OCI-LY7 (cell line): ENCODE measurements at regions not wholly inside any gene's neighbourhood (a gene's known extent, or its start where the extent isn't known, plus 50 kb on each side); places are given as distances from the start of the nearest gene placed in this dataset.

Source experiments
- BruUV-seq: library from RNA; stranded (reverse); fragments of 400-500 nt; replicated peaks from 2 replicates; lab custom pipeline; 2021; lab: Mats Ljungman, UMichigan
- CTCF ChIA-PET: fragments of 300-600 bp; sonication (Branson Sonifier 250); formaldehyde crosslinking; loops from one replicate; lab custom pipeline; 2022; ENCODE audit warnings: antibody characterized with exemption; ENCODE audit not compliant: unreplicated experiment; lab: Charles Lee
- POLR2A ChIA-PET: fragments of 300-600 bp; sonication (Branson Sonifier 250); formaldehyde crosslinking; loops from one replicate; lab custom pipeline; 2022; ENCODE audit warnings: antibody characterized with exemption; lab: Charles Lee
- DNase-seq: peaks from one replicate; pipeline ENCODE4 v3.0.0-alpha.2; 2015; ENCODE audit warnings: low spot score
- H2AFZ ChIP-seq: fragments of 200-600 bp; sonication (generic), shearing (Covaris generic); 2 replicates; pipeline ENCODE4 v1.6.1; 2014; ENCODE audit warnings: mild to moderate bottlenecking, antibody characterized with exemption, low read length, moderate library complexity
- H3K27ac ChIP-seq: fragments of 200-600 bp; sonication (generic); 2 replicates; pipeline ENCODE4 v1.5.1; 2014; ENCODE audit warnings: mixed run types, low read depth, mild to moderate bottlenecking, moderate library complexity, low read length, inconsistent platforms; ENCODE audit not compliant: poor library complexity, severe bottlenecking
- H3K36me3 ChIP-seq: fragments of 200-600 bp; sonication (generic); 2 replicates; pipeline ENCODE4 v1.6.1; 2014; ENCODE audit warnings: mild to moderate bottlenecking, antibody characterized with exemption, low read length, moderate library complexity, mixed read lengths; ENCODE audit not compliant: insufficient read depth
- H3K4me1 ChIP-seq: fragments of 200-600 bp; sonication (generic); 2 replicates; pipeline ENCODE4 v1.5.1; 2014; ENCODE audit warnings: mild to moderate bottlenecking, low read length; ENCODE audit not compliant: insufficient read depth, poor library complexity, severe bottlenecking
- H3K4me2 ChIP-seq: fragments of 200-600 bp; sonication (generic); 2 replicates; pipeline ENCODE4 v1.6.1; 2014; ENCODE audit warnings: mild to moderate bottlenecking, low read length
- H3K4me3 ChIP-seq: fragments of 200-600 bp; sonication (generic); 2 replicates; pipeline ENCODE4 v1.5.1; 2014; ENCODE audit warnings: mild to moderate bottlenecking, low read depth, low read length; ENCODE audit not compliant: poor library complexity, severe bottlenecking
- H3K79me2 ChIP-seq: fragments of 200-600 bp; sonication (generic); 2 replicates; pipeline ENCODE4 v1.6.1; 2016; ENCODE audit warnings: low read depth, mild to moderate bottlenecking, low read length, moderate library complexity, mixed read lengths; ENCODE audit not compliant: insufficient read depth
- H3K9me2 ChIP-seq: fragments of 200-600 bp; sonication (generic); 2 replicates; pipeline ENCODE4 v1.6.1; 2016; ENCODE audit warnings: mild to moderate bottlenecking, low read length, mixed read lengths; ENCODE audit not compliant: insufficient read depth
- H3K9me3 ChIP-seq: fragments of 200-600 bp; sonication (generic); 2 replicates; pipeline ENCODE4 v1.6.1; 2014; ENCODE audit warnings: mild to moderate bottlenecking, mixed run types, low read length, mixed read lengths
- H4K20me1 ChIP-seq: fragments of 200-600 bp; sonication (generic); 2 replicates; pipeline ENCODE4 v1.6.1; 2014; ENCODE audit warnings: mild to moderate bottlenecking, antibody characterized with exemption, low read length, moderate library complexity, mixed read lengths; ENCODE audit not compliant: insufficient read depth
- EZH2phosphoT487 ChIP-seq: fragments of 200-600 bp; sonication (generic); IDR thresholded peaks from 2 replicates; pipeline ENCODE4 v1.6.1; 2018; ENCODE audit warnings: low read depth, borderline replicate concordance, mild to moderate bottlenecking, mixed run types, antibody characterized with exemption, low read length, moderate library complexity, mixed read lengths
- intact Hi-C: fragments of 100-400 bp; cut with micrococcal nuclease; formaldehyde crosslinking; loops from one replicate; pipeline ENCODE4 v1.10.0; 2022; ENCODE audit not compliant: unreplicated experiment
- TF ChIP-seq, protein P1 (sequence below): fragments of 200-600 bp; sonication (generic); conservative IDR thresholded peaks from 2 replicates; pipeline ENCODE4 v1.5.1; 2014; ENCODE audit warnings: mild to moderate bottlenecking, antibody characterized with exemption, low read length, moderate library complexity, mixed read lengths

GRCh38 chr2:11073776-11074175, 81.5 kb upstream of the SLC66A3 start:
- no peak for DNase-seq
- ChIA-PET CTCF (no interaction called here), POLR2A (no interaction called here)
- Histone ChIP-seq H3K4me3 (no peak overlapping the region), H3K36me3 (no peaks in the 10 kb centered on the region), H3K27ac (no peak overlapping the region), H2AFZ (no peak overlapping the region), H3K9me2 (no peaks in the 10 kb centered on the region), H3K4me2 (no peak overlapping the region), H3K9me3 (no peaks in the 10 kb centered on the region), H4K20me1 (no peaks in the 10 kb centered on the region), H3K4me1 (no peaks in the 10 kb centered on the region), H3K79me2 (no peaks in the 10 kb centered on the region)
- no TSS peak for BruUV-seq
- intact Hi-C loops, result no loop called here
- TF ChIP-seq, protein P1, sequence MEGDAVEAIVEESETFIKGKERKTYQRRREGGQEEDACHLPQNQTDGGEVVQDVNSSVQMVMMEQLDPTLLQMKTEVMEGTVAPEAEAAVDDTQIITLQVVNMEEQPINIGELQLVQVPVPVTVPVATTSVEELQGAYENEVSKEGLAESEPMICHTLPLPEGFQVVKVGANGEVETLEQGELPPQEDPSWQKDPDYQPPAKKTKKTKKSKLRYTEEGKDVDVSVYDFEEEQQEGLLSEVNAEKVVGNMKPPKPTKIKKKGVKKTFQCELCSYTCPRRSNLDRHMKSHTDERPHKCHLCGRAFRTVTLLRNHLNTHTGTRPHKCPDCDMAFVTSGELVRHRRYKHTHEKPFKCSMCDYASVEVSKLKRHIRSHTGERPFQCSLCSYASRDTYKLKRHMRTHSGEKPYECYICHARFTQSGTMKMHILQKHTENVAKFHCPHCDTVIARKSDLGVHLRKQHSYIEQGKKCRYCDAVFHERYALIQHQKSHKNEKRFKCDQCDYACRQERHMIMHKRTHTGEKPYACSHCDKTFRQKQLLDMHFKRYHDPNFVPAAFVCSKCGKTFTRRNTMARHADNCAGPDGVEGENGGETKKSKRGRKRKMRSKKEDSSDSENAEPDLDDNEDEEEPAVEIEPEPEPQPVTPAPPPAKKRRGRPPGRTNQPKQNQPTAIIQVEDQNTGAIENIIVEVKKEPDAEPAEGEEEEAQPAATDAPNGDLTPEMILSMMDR, result no peak
- TF ChIP-seq EZH2phosphoT487, result no peak

DNA sequence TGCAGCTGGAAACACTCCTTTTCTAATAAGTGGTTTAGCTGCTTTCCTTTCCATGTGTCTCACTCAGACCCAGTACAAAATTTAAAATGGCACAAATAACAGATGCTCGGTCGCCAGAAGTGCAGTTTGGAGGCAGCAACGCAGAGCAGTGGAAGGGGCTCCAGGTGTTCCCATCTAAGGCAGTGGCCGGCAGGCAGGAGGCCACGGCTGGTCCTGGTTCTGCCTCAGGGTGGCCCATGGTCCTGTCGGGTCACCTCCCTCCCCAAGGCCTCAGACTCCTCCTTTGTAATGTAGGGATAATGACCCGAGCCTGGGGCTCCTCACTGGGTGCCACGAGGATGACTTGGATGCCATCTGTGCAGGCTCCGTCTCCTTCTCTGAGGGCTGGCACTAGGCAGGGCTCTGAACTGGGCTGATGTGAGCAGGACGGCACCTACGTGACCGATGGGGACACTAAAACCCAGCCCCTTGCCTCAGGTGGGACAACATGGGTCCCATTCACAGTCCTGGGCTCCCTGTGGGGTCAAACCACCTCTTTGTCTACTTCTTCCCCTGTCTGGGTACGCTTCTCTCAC, 80.9 kb upstream of the SLC66A3 start:
- ChIA-PET POLR2A (no interaction called here), CTCF (no interaction called here)
- TF ChIP-seq, protein P1, result no peak
- no peak for TF ChIP-seq EZH2phosphoT487
- BruUV-seq, result no TSS peak
- no peak for DNase-seq
- H3K4me3 ChIP-seq, result no peak overlapping the region
- H4K20me1 ChIP-seq, result no peaks in the 10 kb centered on the region
- no peak overlapping the region for H3K4me2 ChIP-seq
- no peaks in the 10 kb centered on the region for H3K9me2 ChIP-seq
- H3K9me3 ChIP-seq, result no peaks in the 10 kb centered on the region
- H2AFZ ChIP-seq, result no peak overlapping the region
- no peaks in the 10 kb centered on the region for H3K4me1 ChIP-seq
- H3K27ac ChIP-seq, result no peak overlapping the region
- no peaks in the 10 kb centered on the region for H3K79me2 ChIP-seq
- H3K36me3 ChIP-seq, result no peaks in the 10 kb centered on the region
- intact Hi-C loops, result no loop called here

DNA sequence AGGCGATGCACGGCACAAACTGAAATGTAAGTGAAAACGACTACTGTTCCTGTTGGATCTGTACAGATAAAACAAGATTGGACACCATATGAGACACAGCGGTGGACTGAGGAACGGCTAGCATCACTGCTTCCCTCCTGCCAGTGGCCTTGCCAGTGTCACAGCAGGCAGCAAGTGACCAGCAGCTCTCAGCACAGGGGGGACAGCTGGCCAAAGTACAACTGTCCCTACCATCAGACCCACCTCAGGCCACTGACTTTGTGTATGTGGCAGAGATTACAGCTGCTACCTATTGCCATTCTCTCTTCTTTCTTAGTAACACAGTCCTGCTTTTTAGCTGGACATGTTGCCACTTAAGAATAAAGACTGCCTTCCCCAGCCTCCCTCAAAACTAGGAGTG, 80.0 kb upstream of the SLC66A3 start:
- intact Hi-C loops, result no loop called here
- H3K79me2 ChIP-seq, result no peaks in the 10 kb centered on the region
- no peaks in the 10 kb centered on the region for H3K9me2 ChIP-seq
- H3K9me3 ChIP-seq, result no peaks in the 10 kb centered on the region
- TF ChIP-seq EZH2phosphoT487, result no peak
- TF ChIP-seq, protein P1, result no peak
- no peaks in the 10 kb centered on the region for H3K4me1 ChIP-seq
- no peaks in the 10 kb centered on the region for H3K36me3 ChIP-seq
- CTCF ChIA-PET, result no interaction called here
- no peak overlapping the region for H2AFZ ChIP-seq
- no peaks in the 10 kb centered on the region for H4K20me1 ChIP-seq
- no TSS peak for BruUV-seq
- no peak overlapping the region for H3K4me2 ChIP-seq
- no peak overlapping the region for H3K27ac ChIP-seq
- POLR2A ChIA-PET, result interaction anchor here (0.8 kb wide), 1 partner anchor 147 kb away, joined by 3 read pairs; no protein-coding TSS in a partner anchor
- no peak for DNase-seq
- no peak overlapping the region for H3K4me3 ChIP-seq
